Heart right ventricle (tissue), 16 donors: ENCODE measurements at regions not wholly inside any gene's neighbourhood (a gene's known extent, or its start where the extent isn't known, plus 50 kb on each side); places are given as distances from the start of the nearest gene placed in this dataset.

ENCODE experiments used
- ATAC-seq, 8 donors: fragments of 200-7000 bp; cut with Tn5 transposase; one replicate each; pipeline ENCODE4 v1.9.1; 2020; ENCODE audit warnings: mild to moderate bottlenecking in 8 of 8, moderate library complexity in 8 of 8, moderate number of reproducible peaks in 1 of 8
- DNase-seq, 2 donors: peaks; one replicate each; pipeline ENCODE4 v3.0.0-alpha.2; 2020
- H3K27ac ChIP-seq, 10 donors: fragments of 200-600 bp; sonication (generic) in 2 of 10; one replicate each; pipeline versions ENCODE4 v1.5.0 to v1.8.0; 2020 to 2022; ENCODE audit warnings: mild to moderate bottlenecking in 3 of 10
- H3K27me3 ChIP-seq, 7 donors: fragments of 200-600 bp; one replicate each; pipeline ENCODE4 v1.8.0; 2021 to 2022; ENCODE audit warnings: mild to moderate bottlenecking in 2 of 7
- H3K36me3 ChIP-seq, 9 donors: fragments of 200-600 bp; sonication (generic) in 1 of 9; one replicate each; pipeline versions ENCODE4 v1.5.0 to v1.8.0; 2020 to 2022; ENCODE audit warnings: mild to moderate bottlenecking in 2 of 9
- H3K4me1 ChIP-seq, 9 donors: fragments of 200-600 bp; sonication (generic) in 1 of 9; one replicate each; pipeline versions ENCODE4 v1.5.0 to v1.8.0; 2020 to 2022; ENCODE audit warnings: mild to moderate bottlenecking in 4 of 9
- H3K4me3 ChIP-seq, 10 donors: fragments of 200-600 bp; sonication (generic) in 2 of 10; one replicate each; pipeline versions ENCODE4 v1.5.0 to v1.8.0; 2020 to 2022; ENCODE audit warnings: mild to moderate bottlenecking in 7 of 10, moderate library complexity in 2 of 10
- H3K9me3 ChIP-seq, 11 donors: fragments of 200-600 bp in 10 of 11; sonication (generic) in 2 of 11; one replicate each; pipeline versions ENCODE4 v1.5.0 to v1.8.0; 2013 to 2022; ENCODE audit warnings: mild to moderate bottlenecking in 2 of 11, control low read depth in 1 of 11, moderate library complexity in 1 of 11
- CTCF ChIP-seq, 9 donors: fragments of 200-600 bp; sonication (generic) in 2 of 9; IDR thresholded peaks; one replicate each; pipeline versions ENCODE4 v1.5.0 to v1.8.0; 2021 to 2022; ENCODE audit warnings: antibody characterized with exemption in 9 of 9, mild to moderate bottlenecking in 5 of 9, moderate library complexity in 1 of 9
- WGBS, 2 donors: extraction: QIAGEN DNeasy Blood & Tissue Kit; methylation state at CpG; one replicate each; pipeline ENCODE4 v1.1.7; 2013; ENCODE audit warnings: inconsistent platforms in 1 of 2; 5-methylcytosine and 5-hydroxymethylcytosine counted together
- intact Hi-C, 10 donors: fragments of 100-400 bp; cut with DNase I; formaldehyde crosslinking; loops; one replicate each; pipeline versions ENCODE4 v1.11.1 to v1.14.2; 2022
- donor health status: Arrhythmogenic right ventricular cardiomyopathy.
- donor health status: ischemic (EF 13 %, LVEDD 7.1; RV severe dilation, severe dysfunction).
- donor health status: healthy with polysubstance abuse.
- donor health status: DM: no; HTN: yes; CAD: no.
- donor health status: DM: no; HTN: no; CAD: no.
- donor health status: ischemic (EF 25% LVEDD 6.9; RV normal size, moderate dysfunction).
- donor health status: ischemic (EF 25% LVEDD 5.7; RV mildly dilated, moderate dysfunction).
- donor health status: healthy.
- donor health status: DM: yes; HTN: yes; CAD: no.
- donor health status: Ischemic cardiomyopathy.
- donor health status: ischemic (EF 35%, LVEDD 5.7; RV mildly dilated, moderate dysfunction).
- donor health status: nonischemic (EF 11% LVEDD 7.7; RV severe dilation, severe dysfunction).
- donor health status: DM: yes; HTN: yes; CAD: no.
- donor health status: PGD.
- donor health status: ischemic (EF 29% LVEDD 5.4; RV normal size, mild dysfunction).
- donor health status: nonischemic (EF 23%, LVEDD 6.1; RV moderate dilation, normal function).

GRCh38 chr4:187380181-187380581, 615.4 kb upstream of the ZFP42 start:
- H3K4me1 ChIP-seq, result no peaks in the 10 kb centered on the region
- peaks cover 0 to 25% (median 5%) of the 10 kb centered on the region in 11 donors for H3K9me3 ChIP-seq
- DNase-seq (no peak), ATAC-seq (no peak)
- TF ChIP-seq CTCF (IDR thresholded peaks at IDR 0.05), result no peak
- H3K27ac ChIP-seq, result no peak overlapping the region
- no peaks in the 10 kb centered on the region for H3K27me3 ChIP-seq
- intact Hi-C loops, result no loop called here
- no peak overlapping the region for H3K4me3 ChIP-seq
- 80 to 85% methylated on average over 4 of the region's 4 CpGs for WGBS, 2 donors
- H3K36me3 ChIP-seq, result no peaks in the 10 kb centered on the region

GRCh38 chr4:187383181-187383580, 612.4 kb upstream of the ZFP42 start:
- no peaks in the 10 kb centered on the region for H3K4me1 ChIP-seq
- peaks cover 0 to 8% (median 0%) of the 10 kb centered on the region in 11 donors for H3K9me3 ChIP-seq
- no peak for TF ChIP-seq CTCF (IDR thresholded peaks at IDR 0.05)
- no peak overlapping the region for H3K27ac ChIP-seq
- no peaks in the 10 kb centered on the region for H3K36me3 ChIP-seq
- DNase-seq, result no peak
- H3K4me3 ChIP-seq, result no peak overlapping the region
- ATAC-seq, result no peak
- intact Hi-C loops, result no loop called here
- no peaks in the 10 kb centered on the region for H3K27me3 ChIP-seq

GRCh38 chr4:187387739-187388138, 607.8 kb upstream of the ZFP42 start:
- Histone ChIP-seq H3K4me1 (no peaks in the 10 kb centered on the region), H3K4me3 (no peak overlapping the region), H3K27me3 (no peaks in the 10 kb centered on the region), H3K36me3 (no peaks in the 10 kb centered on the region), H3K9me3 (peaks cover 0 to 9% (median 0%) of the 10 kb centered on the region in 11 donors), H3K27ac (no peak overlapping the region)
- TF ChIP-seq CTCF (IDR thresholded peaks at IDR 0.05), result no peak
- DNase-seq (no peak), ATAC-seq (no peak)
- intact Hi-C loops, result no loop called here
- 67 to 74% methylated on average over 5 of the region's 5 CpGs for WGBS, 2 donors

- ATAC-seq, result no peak
- intact Hi-C loops, result no loop called here
- Histone ChIP-seq H3K27me3 (no peaks in the 10 kb centered on the region), H3K36me3 (no peaks in the 10 kb centered on the region), H3K9me3 (peaks cover 0 to 9% (median 0%) of the 10 kb centered on the region in 11 donors), H3K4me3 (no peak overlapping the region), H3K4me1 (no peaks in the 10 kb centered on the region), H3K27ac (no peak overlapping the region)
- TF ChIP-seq CTCF (IDR thresholded peaks at IDR 0.05), result no peak
- no peak for DNase-seq
- 73 to 79% methylated on average over 4 of the region's 4 CpGs for WGBS, 2 donors
Measured at GRCh38 chr4:187389420-187389819, 606.2 kb upstream of the ZFP42 start.

- no peaks in the 10 kb centered on the region for H3K36me3 ChIP-seq
- H3K4me3 ChIP-seq, result no peak overlapping the region
- intact Hi-C loops, result no loop called here
Measured at GRCh38 chr4:187390646-187391045, 604.9 kb upstream of the ZFP42 start.

More at GRCh38 chr4:187390646-187391045, 604.9 kb upstream of the ZFP42 start:
- TF ChIP-seq CTCF (IDR thresholded peaks at IDR 0.05), result no peak
- ATAC-seq (no peak), DNase-seq (no peak)
- no peaks in the 10 kb centered on the region for H3K27me3 ChIP-seq
- H3K4me1 ChIP-seq, result no peaks in the 10 kb centered on the region
- 89 to 90% methylated on average over 1 of the region's 1 CpG for WGBS, 2 donors
- H3K27ac ChIP-seq, result no peak overlapping the region
- peaks cover 0 to 9% (median 0%) of the 10 kb centered on the region in 11 donors for H3K9me3 ChIP-seq
